GDM1 (cell line): ENCODE measurements at regions not wholly inside any gene's neighbourhood (a gene's known extent, or its start where the extent isn't known, plus 50 kb on each side); places are given as distances from the start of the nearest gene placed in this dataset.

Experiments used
- DNase-seq: peaks from one replicate; lab custom pipeline; 2025; lab: John Stamatoyannopoulos, UW

GRCh38 chr6:37105148-37106050 is 64.6 kb upstream of the PIM1 start:
- no peak for DNase-seq

DNA sequence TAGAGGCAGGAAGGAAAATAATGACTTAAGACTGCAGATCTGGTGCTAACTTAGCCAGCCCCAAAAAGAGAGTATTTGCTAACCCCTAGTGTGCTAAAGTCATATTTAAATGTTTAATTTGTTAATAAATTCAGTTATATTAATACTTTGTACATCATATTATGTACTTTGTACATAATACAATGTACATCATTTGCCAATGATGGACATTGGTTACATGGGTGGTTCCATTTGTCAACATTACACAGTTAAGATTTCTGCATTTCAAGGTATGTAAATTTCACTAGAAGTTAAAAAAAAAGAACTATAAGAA is 63.9 kb upstream of the PIM1 start:
- no peak for DNase-seq

DNA sequence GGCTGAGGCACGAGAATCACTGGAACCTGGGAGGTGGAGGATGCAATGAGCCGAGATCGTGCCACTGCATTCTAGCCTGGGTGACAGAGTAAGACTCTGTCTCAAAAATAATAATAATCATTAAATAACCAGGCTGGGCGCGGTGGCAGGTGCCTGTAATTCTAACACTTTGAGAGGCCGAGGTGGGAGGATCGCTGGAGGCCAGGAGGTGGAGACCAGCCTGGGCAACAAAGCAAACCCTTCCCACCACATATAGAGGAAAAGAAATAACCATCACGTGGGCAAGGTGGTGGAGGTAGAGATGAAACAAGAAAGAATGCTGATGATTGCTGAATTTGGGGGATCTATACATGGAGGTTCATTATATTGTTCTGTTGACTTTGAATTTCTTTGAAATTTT is 63.4 kb upstream of the PIM1 start:
- DNase-seq = no peak

DNA sequence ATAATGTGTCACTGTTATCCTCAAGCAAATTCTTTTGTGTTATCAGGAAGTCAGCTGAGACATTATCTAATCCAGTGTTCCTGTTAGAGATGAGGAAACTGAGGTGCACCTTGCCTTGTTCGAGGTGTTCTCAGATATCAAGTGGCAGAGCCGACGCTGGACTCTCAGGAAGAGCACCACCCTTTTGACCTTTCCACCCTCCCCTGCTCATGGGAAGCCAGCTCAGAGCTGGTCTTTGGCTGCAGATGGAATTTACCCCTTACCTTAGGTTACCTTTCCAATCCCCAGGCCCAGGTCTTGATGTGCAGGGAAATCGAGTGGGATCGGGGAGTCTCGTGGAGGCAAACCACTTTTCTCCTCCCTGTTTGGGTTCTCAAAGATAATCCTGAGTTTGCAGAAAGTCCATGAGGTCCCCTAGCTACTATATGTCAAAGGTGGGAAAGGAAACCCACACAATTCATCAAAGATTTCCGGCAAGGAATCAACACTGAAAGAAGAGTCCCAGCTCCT is 62.9 kb upstream of the PIM1 start:
- no peak for DNase-seq

GRCh38 chr6:37109714-37110499 is 60.0 kb upstream of the PIM1 start:
- DNase-seq = no peak

GRCh38 chr6:37110500-37111461 is 59.2 kb upstream of the PIM1 start:
- no peak for DNase-seq

- no peak for DNase-seq
Measured at GRCh38 chr6:37113976-37114375, 56.0 kb upstream of the PIM1 start.

DNA sequence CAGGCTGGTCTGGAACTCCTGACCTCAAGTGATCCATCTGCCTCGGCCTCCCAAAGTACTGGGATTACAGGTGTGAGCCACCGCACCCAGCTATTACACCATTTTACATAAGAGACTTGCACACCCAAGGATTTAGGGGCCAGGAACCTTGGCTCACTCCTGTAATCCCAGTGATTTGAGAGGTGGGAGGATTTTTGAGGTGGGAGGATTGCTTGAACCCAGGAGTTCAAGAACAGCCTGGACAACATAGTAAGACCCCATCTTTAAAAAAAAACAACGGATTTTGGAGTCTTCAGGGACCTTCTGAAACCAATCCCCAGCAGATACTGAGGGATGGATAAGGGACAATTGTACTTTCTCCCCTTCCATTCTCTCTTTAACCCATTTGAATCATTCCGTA is 55.3 kb upstream of the PIM1 start:
- DNase-seq = no peak

DNA sequence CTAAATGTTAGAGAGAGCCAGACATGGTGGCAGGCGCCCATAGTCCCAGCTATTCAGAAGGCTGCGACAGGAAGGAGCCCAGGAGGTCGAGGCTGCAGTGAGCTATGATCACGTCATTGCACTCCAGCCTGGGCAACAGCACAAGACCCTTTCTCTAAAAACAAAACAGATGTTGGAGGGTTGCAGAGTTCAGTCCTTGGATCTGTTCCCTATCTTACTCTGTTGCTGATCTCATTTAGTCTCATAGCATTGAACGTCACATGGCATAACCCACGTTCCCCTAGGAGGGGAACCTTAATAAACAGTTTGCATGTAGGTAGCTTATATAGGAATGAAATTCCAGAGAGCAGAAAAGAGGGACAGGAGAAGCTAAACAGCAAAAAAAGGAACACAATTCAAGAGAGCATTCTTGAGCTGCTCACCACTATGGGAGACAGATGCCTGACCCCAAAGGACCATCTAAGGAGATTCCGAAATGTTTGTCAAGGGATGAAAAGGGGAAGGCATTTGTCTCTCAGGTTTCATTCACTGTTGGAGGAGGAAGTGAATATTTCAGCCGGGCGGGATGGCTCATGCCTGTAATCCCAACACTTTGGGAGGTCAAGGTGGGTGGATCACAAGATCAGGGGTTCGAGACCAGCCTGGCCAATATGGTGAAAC is 54.6 kb upstream of the PIM1 start:
- no peak for DNase-seq

GRCh38 chr6:37116326-37116725 is 53.6 kb upstream of the PIM1 start:
- no peak for DNase-seq

DNA sequence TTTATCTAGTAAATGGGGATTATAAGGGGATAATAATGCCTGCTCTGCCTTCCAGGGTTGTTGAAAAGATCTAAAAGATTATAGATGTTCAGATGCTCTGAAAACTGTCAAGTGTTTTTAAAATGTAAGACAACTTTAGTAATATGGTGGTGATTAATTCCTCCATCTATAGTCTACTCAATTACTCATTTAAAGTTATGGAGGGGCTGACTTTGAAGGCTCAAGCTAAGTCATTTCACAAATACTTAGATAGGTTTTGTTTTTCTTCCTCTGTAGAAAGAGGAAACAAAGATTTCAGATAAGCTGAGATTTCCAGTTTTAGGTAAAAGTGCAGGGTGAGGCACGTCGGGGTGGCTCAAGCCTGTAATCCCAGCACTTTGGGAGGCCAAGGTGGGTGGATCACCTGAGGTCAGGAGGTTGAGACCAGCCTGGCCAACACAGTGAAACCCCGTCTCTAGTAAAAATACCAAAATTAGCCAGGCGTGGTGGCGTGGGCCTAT is 50.5 kb upstream of the PIM1 start:
- no peak for DNase-seq
